ENCODE measurements at regions not wholly inside any gene's neighbourhood (a gene's known extent, or its start where the extent isn't known, plus 50 kb on each side); places are given as distances from the start of the nearest gene placed in this dataset.

DNA sequence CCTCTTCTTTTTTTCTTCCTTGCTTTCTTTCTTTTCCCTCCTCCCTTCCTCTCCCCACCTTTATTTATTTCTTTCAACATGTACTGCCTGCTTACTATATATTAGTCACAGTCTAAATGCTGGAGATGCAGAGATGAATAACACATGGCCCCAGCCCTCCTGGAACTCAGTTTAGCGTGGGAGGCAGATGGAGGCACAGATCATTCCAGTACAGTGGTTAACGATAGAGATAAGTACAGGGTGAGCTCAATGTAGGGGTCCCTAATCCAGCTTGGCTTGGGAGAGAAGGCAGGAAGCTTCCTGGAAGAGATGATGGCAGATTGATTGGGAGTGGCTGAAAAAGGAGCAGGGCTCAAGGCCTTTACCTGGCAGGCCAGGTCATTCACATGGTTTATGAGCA is 55.6 kb upstream of the PPP2R5A start:
- TF ChIP-seq POLR2A (IDR thresholded peaks at IDR 0.05) (no peak), POLR2AphosphoS5 (IDR thresholded peaks at IDR 0.05) (no peak)
- TF ChIP-seq, protein P1, sequence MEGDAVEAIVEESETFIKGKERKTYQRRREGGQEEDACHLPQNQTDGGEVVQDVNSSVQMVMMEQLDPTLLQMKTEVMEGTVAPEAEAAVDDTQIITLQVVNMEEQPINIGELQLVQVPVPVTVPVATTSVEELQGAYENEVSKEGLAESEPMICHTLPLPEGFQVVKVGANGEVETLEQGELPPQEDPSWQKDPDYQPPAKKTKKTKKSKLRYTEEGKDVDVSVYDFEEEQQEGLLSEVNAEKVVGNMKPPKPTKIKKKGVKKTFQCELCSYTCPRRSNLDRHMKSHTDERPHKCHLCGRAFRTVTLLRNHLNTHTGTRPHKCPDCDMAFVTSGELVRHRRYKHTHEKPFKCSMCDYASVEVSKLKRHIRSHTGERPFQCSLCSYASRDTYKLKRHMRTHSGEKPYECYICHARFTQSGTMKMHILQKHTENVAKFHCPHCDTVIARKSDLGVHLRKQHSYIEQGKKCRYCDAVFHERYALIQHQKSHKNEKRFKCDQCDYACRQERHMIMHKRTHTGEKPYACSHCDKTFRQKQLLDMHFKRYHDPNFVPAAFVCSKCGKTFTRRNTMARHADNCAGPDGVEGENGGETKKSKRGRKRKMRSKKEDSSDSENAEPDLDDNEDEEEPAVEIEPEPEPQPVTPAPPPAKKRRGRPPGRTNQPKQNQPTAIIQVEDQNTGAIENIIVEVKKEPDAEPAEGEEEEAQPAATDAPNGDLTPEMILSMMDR (IDR thresholded peaks at IDR 0.05) = no peak
- Histone ChIP-seq H3K4me3 (no peak overlapping the region), H3K4me1 (peaks cover 0 to 2% of the 10 kb centered on the region in 2 donors), H3K9me3 (no peaks in the 10 kb centered on the region), H3K27ac (no peak overlapping the region), H3K27me3 (no peaks in the 10 kb centered on the region), H3K36me3 (no peaks in the 10 kb centered on the region)
- no peak for DNase-seq (ENCODE audit: low spot score in 2 of 2)
- intact Hi-C loops (cut with DNase I; ENCODE audit: low total_unique reads) = no loop called here

DNA sequence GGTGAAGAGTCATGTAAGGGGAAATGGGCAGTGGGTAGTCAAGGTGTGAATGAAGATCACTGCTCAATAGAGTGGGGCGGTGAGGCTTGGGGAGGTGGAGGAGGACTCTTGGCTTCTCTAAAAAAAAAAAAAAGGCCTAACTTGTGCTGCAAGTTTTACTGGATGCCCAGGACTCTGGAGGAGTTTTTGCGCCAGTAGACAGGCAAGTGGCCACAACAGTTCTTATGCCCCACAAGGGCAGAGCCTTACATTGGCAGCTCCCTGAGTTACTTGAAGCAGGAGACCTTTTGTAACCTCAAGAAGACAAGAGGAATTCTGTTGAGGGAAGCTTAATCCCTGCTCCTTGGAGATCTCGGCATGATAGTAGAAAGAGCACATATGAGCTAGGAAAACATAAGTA is 54.9 kb upstream of the PPP2R5A start:
- H3K27ac ChIP-seq = no peak overlapping the region
- no peak overlapping the region for H3K4me3 ChIP-seq
- TF ChIP-seq POLR2A (IDR thresholded peaks at IDR 0.05) (no peak), POLR2AphosphoS5 (IDR thresholded peaks at IDR 0.05) (no peak)
- TF ChIP-seq, protein P1 (IDR thresholded peaks at IDR 0.05) = no peak

GRCh38 chr1:212231372-212231771 is 53.8 kb upstream of the PPP2R5A start:
- H3K27ac ChIP-seq = no peak overlapping the region
- H3K9me3 ChIP-seq = no peaks in the 10 kb centered on the region
- H3K4me3 ChIP-seq = no peak overlapping the region
- TF ChIP-seq POLR2A (IDR thresholded peaks at IDR 0.05) (no peak), POLR2AphosphoS5 (IDR thresholded peaks at IDR 0.05) (no peak)
- TF ChIP-seq, protein P1 (IDR thresholded peaks at IDR 0.05) = no peak
- H3K36me3 ChIP-seq = no peaks in the 10 kb centered on the region
- H3K4me1 ChIP-seq = peaks cover 0 to 8% of the 10 kb centered on the region in 2 donors
- intact Hi-C loops (cut with DNase I; ENCODE audit: low total_unique reads) = no loop called here
- no peak for DNase-seq (ENCODE audit: low spot score in 2 of 2)
- no peaks in the 10 kb centered on the region for H3K27me3 ChIP-seq

More for the DNA sequence above, 54.9 kb upstream of the PPP2R5A start:
- intact Hi-C loops (cut with DNase I; ENCODE audit: low total_unique reads) = no loop called here
- Histone ChIP-seq H3K9me3 (no peaks in the 10 kb centered on the region), H3K4me1 (peaks cover 0 to 8% of the 10 kb centered on the region in 2 donors), H3K36me3 (no peaks in the 10 kb centered on the region), H3K27me3 (no peaks in the 10 kb centered on the region)
- no peak for DNase-seq (ENCODE audit: low spot score in 2 of 2)

DNA sequence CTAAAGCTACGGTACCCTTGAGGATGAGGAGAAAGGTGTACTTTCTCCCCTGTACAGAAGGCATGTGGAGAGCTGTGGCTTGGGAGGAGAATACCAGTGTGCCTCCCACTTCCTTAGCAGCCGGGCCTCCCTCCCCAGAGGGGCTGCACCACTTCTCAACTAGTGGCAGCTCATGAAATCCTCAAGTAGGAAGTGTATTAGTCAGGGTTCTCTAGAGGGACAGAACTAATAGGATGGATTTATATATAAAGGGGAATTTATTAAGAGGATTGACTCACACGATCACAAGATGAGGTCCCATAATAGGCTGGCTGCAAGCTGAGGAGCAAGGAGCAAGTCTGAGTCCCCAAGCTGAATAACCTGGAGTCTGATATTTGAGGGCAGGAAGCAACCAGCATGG is 53.1 kb upstream of the PPP2R5A start:
- no peak overlapping the region for H3K27ac ChIP-seq
- H3K36me3 ChIP-seq = no peaks in the 10 kb centered on the region
- H3K9me3 ChIP-seq = no peaks in the 10 kb centered on the region
- intact Hi-C loops (cut with DNase I; ENCODE audit: low total_unique reads) = loop anchor here (2.0 kb wide), 1 partner anchor 61 kb away; no protein-coding TSS in a partner anchor
- H3K4me1 ChIP-seq = peaks cover 0 to 8% of the 10 kb centered on the region in 2 donors
- no peaks in the 10 kb centered on the region for H3K27me3 ChIP-seq
- DNase-seq (ENCODE audit: low spot score in 2 of 2) = no peak
- no peak overlapping the region for H3K4me3 ChIP-seq
- TF ChIP-seq POLR2AphosphoS5 (IDR thresholded peaks at IDR 0.05) (no peak), POLR2A (IDR thresholded peaks at IDR 0.05) (no peak)
- TF ChIP-seq, protein P1 (IDR thresholded peaks at IDR 0.05) = no peak

- Histone ChIP-seq H3K9me3 (no peaks in the 10 kb centered on the region), H3K4me3 (no peak overlapping the region), H3K36me3 (no peaks in the 10 kb centered on the region), H3K4me1 (peaks cover 0 to 8% of the 10 kb centered on the region in 2 donors), H3K27me3 (no peaks in the 10 kb centered on the region), H3K27ac (no peak overlapping the region)
- no peak for DNase-seq (ENCODE audit: low spot score in 2 of 2)
- intact Hi-C loops (cut with DNase I; ENCODE audit: low total_unique reads) = loop anchor here (2.0 kb wide), 1 partner anchor 59 kb away; no protein-coding TSS in a partner anchor
- TF ChIP-seq, protein P1 (IDR thresholded peaks at IDR 0.05) = no peak
- no peak for TF ChIP-seq POLR2AphosphoS5 (IDR thresholded peaks at IDR 0.05)
- no peak for TF ChIP-seq POLR2A (IDR thresholded peaks at IDR 0.05)
Measured at GRCh38 chr1:212233321-212233720, 51.9 kb upstream of the PPP2R5A start.
